Stimulated activated CD4-positive, alpha-beta T cell treated with anti-CD3 and anti-CD28 coated beads, Interleukin-15, amount 100 ng/mL, for 1 hour (primary cell): ENCODE measurements at regions not wholly inside any gene's neighbourhood (a gene's known extent, or its start where the extent isn't known, plus 50 kb on each side); places are given as distances from the start of the nearest gene placed in this dataset.

Source experiments
- DNase-seq, 2 donors: peaks; one replicate each; pipeline ENCODE4 v3.0.0-alpha.2; 2020; ENCODE audit warnings: low read depth in 1 of 2, low spot score in 1 of 2

DNA sequence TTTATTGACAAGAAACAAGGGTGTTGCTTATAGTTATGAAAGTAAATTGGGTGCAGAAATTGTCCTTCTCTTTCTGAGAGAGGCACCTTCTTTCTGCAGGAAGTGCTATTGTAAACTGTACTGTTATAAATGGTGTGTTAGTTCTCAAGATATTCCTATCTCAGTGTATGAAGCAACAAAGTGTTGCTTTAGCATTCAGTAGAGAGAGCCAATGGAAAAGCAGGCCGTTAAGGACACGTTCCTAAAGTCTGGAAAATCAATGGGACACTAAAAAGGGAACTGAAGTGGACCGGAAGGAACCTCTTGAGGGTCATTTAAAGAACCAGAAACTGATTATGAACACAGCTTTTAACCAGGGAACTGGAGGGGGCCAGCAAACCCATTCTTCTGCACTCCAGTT, 510.0 kb upstream of the ZEB2 start:
- DNase-seq: no peak

DNA sequence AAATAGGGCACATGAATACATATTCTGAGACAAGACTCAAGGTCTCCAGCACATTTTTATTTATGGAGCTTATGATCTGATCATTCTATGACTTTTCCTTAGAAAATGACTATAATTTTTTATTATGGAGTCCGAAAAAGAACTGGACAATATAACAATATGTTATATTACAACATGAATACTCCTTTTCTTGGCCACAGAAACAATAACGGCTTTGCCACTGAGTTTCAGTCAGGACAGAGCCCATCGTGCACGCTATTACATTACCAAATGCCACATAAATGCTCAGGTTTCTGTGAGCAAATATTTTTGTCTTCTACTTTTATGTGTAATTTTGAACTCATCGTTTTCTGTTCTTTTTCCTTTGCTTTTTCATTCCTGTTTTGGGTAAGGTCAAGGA, 509.2 kb upstream of the ZEB2 start:
- no peak for DNase-seq

DNA sequence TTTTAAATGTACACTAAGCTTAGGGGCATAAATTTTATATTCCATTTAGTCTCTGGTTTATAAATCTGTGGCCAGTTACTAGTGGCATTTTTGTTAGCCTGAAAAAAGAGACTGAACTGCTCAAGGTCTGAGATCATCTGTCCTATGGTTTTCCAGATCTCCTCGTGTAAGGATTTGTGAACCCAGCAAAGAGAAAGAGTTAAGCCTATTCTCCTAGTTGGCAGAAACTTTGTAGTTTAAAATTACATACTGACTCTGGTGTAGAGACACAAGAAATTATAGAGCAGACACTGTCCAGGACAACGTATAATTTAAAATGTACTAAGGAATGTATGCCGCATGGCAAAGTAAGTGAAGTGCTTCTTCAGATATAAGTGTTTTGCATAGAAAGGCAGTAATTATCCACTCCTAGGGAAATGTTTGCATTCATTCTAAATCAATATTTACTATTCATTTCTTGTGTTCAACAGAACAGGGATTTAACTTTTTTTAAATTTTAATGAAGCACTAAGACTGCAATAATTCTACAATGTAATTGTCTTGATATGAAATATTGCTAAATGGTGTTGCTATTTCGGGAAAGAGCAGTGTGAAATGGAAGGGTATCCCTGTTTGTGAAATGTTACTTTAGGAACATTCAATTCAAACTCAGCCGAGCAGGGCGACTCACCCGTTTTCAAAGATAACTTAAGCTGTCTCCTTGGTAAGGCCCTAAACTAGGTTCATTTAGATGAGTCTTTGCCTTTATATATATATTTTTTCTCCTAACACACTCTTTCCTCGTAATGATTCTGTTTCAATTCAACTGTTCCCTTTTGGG, 508.4 kb upstream of the ZEB2 start:
- DNase-seq: no peak

DNA sequence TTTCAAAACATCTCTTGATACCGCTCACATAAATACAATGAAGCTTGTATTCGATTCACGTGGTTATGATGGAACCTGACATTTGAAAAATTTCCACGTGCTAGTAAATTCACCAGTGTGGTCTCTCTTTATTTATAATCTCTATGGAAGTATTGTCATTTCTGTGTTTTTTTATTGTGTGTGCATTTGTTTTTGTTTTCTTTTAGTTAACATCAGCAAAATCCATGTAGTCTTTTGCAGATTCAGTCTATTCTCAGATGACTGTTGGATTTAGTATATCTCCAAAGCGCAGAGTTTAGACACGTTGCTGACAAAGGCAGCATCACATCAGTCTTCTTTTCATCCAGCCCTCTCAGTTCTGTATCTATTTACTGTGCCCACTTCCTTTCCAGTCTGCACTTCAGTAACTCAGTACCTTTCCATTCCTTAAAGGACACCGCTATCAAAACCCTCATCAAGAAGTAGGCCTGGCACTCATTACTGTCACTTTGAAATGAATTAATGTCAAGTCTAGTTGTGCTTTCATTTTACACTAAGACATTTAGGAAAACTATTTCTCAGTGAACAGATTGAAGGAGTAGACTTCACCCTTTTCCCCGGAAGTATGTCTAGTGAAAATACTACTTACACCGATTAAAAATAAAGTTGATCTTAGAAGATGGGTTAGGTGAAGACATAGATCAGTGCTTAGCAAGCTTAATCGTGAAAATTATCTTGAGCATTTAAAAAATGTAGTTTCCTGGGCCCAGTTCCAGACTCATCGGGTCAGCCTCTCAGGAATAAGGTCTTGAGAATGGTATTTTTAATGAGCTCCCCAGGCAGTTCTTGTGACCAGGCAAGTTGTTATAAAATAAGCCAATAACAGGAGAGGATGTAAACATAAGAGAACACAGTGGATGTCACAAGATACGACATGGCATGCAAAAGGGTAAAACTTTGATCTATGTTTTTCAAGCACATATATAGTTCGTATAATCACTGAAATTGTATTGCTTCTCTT, 506.8 kb upstream of the ZEB2 start:
- no peak for DNase-seq

DNA sequence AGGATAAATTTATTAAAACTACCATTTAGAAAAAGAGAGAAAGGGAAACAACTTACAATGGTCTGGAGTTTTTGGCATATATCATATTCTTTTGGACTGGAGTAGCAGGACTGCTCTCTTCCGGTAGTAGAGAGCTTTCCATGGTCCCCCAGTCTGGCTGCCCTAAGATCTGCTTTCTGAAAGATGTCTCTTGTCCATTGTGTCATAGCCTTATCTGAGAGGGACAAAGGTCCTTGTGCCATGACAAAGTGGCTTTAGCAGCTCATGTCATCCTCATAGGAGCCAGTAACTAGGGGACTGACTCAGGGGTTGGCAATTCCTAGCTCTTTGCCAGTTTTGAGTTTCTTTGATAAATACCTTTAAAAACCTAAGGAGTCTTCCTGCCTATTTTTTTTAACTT, 505.5 kb upstream of the ZEB2 start:
- DNase-seq: no peak

DNA sequence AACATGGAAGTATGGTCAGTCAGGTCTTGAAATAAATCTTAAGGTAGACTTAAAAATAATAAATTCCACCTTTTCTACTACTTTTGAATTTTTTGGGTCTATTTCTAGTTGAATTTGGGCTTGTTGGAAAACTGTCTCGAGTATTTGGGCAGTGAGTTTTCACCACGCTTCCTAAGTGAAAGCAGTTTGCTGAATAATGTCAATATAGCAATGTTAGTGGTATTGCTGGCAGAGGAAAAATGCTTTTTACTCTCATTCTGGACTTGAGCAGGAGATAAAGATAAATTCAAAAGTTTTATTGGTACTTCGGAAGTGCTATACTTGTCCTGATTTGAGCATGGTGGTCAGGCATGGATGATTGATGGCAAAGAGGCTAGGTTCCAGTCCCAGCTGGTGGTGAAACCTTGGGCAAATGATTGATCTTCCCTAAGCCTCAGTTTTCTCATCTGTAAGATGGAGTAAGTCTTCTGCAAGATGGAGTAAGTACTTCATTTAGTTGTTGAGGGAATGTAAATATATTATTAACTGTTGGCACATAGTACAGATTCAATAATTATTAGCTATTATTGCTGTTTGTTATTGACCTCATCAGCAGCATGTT, 503.5 kb upstream of the ZEB2 start:
- no peak for DNase-seq

DNA sequence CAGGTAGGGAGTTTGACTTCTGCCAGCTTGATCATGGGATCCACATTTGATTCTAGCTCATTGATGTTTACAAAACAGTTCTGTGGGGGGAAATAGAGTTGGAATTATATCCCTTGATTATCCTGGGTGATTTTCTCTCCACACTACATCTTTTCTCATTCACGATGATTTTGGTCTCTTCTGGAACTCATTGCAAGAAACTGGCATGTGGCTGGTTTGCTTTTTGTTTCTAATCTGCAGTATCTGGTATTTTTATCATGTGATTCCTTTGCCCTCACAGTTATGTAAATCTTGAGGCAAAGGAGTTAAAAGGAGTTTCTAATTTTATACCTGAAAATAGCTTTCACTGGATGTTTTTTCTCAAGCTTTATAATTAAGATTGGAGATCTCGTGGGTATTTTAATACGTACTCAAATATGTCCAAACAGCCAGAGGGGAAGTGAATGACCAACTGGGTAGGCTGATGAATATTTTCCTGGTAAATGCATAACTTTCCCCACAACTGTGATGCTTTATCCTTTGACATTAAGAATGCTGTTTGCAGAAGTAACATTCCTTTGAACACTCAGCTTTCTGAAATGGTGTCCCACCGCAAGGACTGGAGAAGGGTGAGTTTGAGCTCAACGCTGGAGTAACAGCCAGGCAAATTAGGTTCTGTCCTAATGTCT, 502.9 kb upstream of the ZEB2 start:
- DNase-seq: no peak

DNA sequence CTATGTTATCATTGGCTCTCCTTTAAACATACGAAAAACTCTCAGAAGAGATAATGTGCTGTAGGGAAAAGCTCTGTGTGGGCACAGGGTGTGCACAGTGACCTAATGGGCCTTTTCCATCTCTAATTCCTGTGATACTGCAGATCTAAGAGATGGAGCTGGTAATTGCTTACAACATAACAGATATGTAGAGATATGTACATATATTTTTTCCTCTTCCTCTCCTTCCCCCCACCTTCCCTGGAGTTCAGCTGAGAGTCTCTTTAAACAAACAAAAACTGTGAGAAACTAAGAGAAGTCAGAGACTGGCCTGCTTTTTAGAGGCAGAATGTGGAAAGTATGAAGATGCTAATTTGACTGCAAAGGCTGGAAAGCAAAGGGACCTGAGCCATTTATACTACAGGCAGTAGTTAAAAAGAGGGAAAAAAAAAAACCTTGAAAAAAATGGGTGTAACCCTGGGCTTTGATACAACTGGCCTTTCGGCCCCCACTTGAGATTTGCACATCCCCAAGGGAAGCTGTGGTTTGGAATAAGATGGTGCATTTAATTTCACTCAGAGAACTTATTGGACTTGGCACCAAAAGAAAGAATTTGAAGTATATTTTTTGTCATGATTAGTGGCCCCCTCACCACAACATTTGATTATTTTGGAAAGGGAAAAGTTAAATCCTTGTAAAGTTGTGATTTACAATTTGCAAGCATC, 502.2 kb upstream of the ZEB2 start:
- DNase-seq: no peak

DNA sequence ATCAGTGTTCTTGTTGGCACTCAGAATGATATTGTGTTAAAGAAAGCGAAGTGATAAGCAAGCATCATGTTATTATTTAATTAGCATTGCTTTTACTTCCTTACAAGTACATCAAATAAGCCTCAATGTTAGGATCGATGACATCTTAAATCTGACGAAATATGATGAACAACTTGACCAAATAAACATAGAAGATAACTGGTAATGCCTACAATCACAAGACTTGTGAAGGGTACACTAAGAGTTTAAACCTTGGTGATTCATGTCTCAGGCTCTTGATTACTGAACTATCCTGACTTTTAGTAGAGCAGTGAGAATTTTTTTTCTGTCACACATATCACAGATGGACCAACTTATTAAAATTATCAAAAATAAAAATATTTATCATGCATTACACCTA, 500.8 kb upstream of the ZEB2 start:
- no peak for DNase-seq

DNA sequence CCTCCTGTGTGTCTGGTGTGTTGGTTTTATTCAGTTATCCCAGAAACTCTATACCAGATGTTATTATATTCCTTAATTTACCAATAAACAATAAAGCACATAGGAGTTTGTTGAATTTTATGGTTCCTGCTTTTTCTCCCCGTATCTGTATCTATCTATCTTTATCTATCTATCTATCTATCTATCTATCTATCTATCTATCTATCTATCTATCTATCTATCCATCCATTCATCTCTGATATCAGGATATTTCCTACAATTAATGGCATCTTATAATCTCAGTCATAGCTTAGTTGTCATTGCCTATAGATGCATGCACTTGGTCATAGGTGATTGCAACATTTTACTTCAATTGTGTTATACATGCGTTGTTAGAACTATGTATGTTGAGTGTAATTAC, 500.2 kb upstream of the ZEB2 start:
- no peak for DNase-seq

DNA sequence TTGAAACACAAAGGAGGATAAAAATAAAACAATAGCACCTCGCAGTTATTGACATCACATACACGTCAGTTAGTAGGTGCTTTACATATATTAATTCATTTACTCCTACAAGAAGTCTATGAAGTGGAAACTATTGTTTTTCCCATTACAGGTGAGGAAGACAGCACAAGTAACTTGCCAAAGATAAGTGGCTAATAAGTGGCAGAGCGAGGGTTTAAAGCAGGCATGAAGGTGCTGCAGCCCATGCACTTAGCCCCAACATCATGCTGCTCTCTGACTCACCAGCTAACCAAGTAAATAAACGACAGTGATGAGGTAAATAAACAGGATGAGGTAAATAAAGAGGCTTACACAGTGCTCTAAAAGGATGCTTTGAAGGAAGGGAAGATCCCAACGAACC, 498.6 kb upstream of the ZEB2 start:
- DNase-seq: no peak

DNA sequence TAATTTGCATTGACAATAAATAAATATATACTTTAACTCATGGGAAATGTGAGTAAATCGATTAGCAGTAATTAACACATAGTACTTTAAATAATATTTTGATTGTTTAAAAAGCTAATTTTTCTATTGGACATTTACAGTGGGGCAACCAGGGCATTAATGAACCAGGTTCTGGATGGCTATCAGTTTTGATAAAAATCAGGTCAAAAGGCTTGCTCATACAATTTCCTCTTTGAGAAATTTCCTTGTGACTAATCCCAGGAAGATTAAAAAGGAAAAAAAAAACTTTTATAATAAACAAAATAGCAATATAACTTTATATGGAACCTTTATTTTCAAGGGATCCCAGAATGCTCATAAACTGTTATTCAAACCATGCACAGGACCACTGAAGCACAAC, 497.2 kb upstream of the ZEB2 start:
- DNase-seq: no peak

DNA sequence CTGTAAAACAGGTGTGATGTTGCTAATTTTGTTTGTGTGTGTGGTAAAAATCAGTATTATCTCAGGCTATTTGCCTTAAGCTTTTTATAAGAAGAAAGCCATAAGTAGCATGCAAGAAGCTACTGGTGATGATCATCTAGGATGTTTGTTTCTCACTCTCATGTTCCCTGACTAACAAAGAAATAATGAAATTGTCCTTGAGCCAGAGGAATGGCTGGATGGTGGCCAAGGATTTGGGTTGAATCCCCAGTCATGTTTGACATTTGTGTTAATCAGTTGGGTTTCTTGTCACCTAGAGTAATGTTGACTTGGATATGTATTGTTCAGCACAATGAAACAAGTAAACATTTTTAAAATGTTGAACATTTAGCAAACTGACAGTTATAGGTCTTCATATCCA, 496.8 kb upstream of the ZEB2 start:
- no peak for DNase-seq

DNA sequence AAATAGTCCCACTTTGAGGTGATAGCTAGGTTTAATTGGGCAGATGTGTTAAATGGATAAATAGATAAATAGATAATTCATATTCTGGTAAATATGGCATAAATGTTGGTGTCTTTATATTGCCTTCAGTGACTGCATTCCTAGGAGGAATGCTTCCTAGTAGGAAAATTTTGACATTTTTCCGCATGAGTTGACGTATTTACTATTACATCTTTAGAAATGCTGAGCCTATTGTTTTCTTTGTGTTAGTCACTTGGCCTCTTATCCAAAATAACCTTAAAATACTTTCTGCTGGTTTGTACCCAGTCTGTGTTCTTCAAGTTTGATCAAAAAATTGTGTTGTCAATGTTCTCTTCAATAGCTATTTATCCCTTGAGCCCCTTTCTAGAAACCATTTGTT, 495.6 kb upstream of the ZEB2 start:
- DNase-seq: no peak

DNA sequence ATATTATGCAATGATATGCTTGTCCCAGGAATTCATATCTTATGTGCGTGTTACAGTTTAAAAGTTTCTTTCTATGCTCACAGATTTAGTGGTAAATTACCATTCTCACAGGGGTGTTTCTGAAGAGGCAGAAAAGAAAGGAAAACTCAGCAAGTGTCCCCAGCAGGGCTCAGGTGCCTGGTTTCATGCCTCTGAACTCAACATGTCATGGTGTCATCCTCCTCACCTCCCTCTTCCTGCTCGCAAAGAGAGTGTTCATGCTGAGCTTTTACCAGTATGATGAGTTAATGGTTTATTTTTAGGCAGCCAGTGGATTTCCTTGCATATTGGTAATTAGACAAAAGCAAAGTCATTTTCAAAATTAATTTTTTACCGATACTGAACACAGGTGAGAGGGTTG, 492.9 kb upstream of the ZEB2 start:
- no peak for DNase-seq

DNA sequence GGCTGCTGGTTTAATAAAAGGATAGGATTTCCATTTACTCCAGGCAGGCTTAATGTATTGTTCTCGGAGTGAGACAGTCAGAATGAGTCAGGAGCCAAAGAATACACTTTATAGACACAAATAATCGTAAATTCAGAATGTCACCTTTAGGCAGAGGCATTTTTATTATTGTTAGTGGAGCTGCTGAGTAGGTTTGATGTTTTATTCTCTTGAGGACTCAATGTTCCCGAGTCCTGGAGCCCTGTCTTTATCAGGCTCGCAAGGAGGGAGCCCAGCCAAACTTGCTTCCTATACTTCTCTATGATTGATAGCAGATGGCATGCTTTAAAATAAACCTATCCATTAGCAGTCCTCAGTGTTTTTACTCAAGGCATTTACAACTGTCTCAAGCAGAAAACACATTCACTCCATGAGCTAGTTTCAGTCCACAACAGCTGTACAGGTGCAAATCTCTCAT, 492.3 kb upstream of the ZEB2 start:
- no peak for DNase-seq

DNA sequence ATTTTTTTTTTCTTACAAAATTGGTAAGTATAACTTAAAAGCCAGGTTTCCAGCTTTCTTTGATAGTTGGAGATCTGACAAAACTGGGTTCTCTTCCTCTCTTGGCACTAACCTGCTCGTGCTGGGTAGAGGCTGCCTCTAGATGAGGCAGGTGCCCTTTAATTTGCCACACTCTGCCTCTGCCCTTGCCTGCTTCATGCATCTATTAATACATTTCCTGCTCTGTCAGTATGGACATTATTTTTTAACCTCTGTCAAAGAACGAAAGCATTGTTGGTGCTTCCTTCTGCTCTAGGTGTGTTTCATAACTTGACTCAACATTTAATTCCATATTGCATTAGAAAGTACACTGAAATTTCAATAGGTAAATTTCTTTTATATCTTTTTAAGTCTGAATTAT, 490.7 kb upstream of the ZEB2 start:
- DNase-seq: no peak

DNA sequence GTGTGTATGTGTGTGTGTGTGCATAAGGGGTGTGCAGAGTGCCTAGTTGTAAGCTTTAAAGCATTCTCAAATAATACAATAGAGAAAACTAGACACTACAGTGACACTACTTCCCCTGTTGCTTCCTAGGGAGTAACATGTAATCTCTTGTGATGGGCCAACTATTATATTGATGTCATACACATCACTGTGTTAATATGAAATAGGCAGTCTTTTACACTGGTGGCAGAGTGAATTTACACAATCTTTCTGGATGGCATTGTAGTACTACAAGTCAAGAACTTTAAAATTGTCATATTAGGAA, 488.0 kb upstream of the ZEB2 start:
- no peak for DNase-seq

DNA sequence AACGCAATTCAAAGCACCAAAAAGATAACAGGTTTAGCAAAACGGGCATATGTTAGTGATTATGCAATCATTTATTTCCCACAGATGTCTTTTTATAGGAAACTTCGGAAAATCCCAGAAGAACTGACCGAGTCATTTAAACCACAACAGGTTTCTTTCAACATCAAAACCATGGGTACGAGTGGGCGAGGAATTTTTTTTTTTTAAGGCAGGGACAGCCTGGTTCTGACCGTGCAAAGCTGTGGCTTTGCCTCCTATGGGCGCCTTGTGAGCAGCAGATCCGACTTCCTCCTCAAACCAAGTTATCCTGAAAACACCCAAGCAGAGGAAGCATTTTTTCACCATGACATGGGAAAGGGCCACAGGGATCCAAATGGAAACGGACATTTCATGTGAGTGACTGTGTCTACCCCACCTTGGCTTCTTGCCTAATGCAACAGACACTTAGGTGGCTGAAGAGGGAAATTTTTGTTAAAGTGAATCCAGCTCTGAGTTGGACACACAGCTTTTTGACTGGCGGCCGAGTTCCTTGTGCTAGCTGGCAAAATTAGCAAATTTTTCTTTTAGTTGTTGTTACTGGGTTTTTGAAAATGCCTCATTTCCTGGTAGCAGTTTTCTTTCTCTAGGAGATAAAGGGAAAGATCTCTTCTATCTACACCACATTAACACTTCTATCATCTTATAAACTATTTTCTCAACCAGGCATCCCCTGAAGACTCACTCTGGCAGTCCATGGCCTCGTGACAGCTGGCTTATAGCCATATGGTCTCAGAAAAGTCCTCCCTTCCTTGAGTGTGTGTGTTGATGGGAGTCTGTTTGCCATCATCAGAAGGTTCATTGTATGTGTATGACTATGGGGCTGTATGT, 487.4 kb upstream of the ZEB2 start:
- DNase-seq: no peak

DNA sequence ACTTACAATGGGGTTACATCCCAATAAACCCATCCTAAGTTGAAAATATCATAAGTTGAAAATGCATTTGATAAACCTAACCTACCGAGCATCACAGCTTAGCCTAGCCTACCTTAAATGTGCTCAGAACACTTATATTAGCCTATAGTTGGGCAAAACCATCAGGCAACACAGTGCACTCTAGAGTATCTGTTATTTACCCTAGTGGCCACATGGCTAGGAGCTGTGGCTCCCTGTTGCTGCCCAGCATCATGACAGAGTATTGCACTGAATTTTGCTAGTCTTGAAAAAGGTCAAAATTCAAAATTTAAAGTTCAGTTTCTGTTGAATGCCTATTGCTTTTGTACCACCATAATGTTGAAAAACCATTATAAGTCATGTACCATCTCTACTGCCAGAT, 482.7 kb upstream of the ZEB2 start:
- no peak for DNase-seq
